SK-N-SH treated with all-trans-retinoic acid at 6 μM for 48 hours (cell line): ENCODE measurements at regions not wholly inside any gene's neighbourhood (a gene's known extent, or its start where the extent isn't known, plus 50 kb on each side); places are given as distances from the start of the nearest gene placed in this dataset.

ENCODE experiments used
- ATAC-seq: fragments of 200-7000 bp; cut with Tn5 transposase; 3 replicates; pipeline ENCODE4 v1.9.1; 2020; ENCODE audit warnings: mild to moderate bottlenecking, moderate library complexity
- ARNTL ChIP-seq: fragments of 450-650 bp; formaldehyde crosslinking; IDR thresholded peaks from 2 replicates; pipeline ENCODE4 v1.5.0; 2020; ENCODE audit warnings: low read depth, mild to moderate bottlenecking, moderate library complexity, borderline replicate concordance
- BACH2 ChIP-seq: fragments of 250-450 bp; sonication (Bioruptor Pico); IDR thresholded peaks from 2 replicates; pipeline ENCODE4 v1.9.0; 2021; ENCODE audit warnings: mild to moderate bottlenecking, borderline replicate concordance
- CSDC2 ChIP-seq: fragments of 250-450 bp; sonication (Bioruptor Pico); IDR thresholded peaks from 2 replicates; pipeline ENCODE4 v1.5.0; 2020; ENCODE audit warnings: mild to moderate bottlenecking, moderate library complexity
- ESRRG ChIP-seq: fragments of 250-450 bp; sonication (Bioruptor Pico); IDR thresholded peaks from 2 replicates; pipeline ENCODE4 v1.6.1; 2021; ENCODE audit warnings: mild to moderate bottlenecking
- GLIS3 ChIP-seq: fragments of 250-450 bp; sonication (Bioruptor Pico); IDR thresholded peaks from 2 replicates; pipeline ENCODE4 v1.5.0; 2020; ENCODE audit warnings: mild to moderate bottlenecking, moderate library complexity
- ISL1 ChIP-seq: fragments of 250-450 bp; sonication (Bioruptor Pico); IDR thresholded peaks from 2 replicates; pipeline ENCODE4 v2.1.2; 2022; ENCODE audit warnings: mild to moderate bottlenecking, moderate library complexity
- OSR1 ChIP-seq: fragments of 250-450 bp; sonication (Bioruptor Pico); IDR thresholded peaks from 2 replicates; pipeline ENCODE4 v1.8.0; 2022; ENCODE audit warnings: moderate library complexity, mild to moderate bottlenecking, inconsistent platforms
- PPARA ChIP-seq: fragments of 250-450 bp; sonication (Bioruptor Pico); IDR thresholded peaks from 2 replicates; pipeline ENCODE4 v1.5.0; 2020; ENCODE audit warnings: mild to moderate bottlenecking, borderline replicate concordance
- RARB ChIP-seq: fragments of 250-450 bp; sonication (Bioruptor Pico); IDR thresholded peaks from 2 replicates; pipeline ENCODE4 v1.8.0; 2021; ENCODE audit warnings: mild to moderate bottlenecking, moderate library complexity
- TCF4 ChIP-seq: fragments of 250-450 bp; sonication (Bioruptor Pico); IDR thresholded peaks from 2 replicates; pipeline ENCODE4 v1.8.0; 2021; ENCODE audit warnings: mild to moderate bottlenecking, moderate library complexity, borderline replicate concordance
- ZC3H10 ChIP-seq: fragments of 250-450 bp; sonication (Bioruptor Pico); IDR thresholded peaks from 2 replicates; pipeline ENCODE4 v1.5.1; 2021; ENCODE audit warnings: mild to moderate bottlenecking, moderate library complexity
- ZFP3 ChIP-seq: fragments of 250-450 bp; sonication (Bioruptor Pico); IDR thresholded peaks from 2 replicates; pipeline ENCODE4 v1.5.0; 2020; ENCODE audit warnings: mild to moderate bottlenecking, moderate library complexity
- ZFP30 ChIP-seq: fragments of 450-650 bp; formaldehyde crosslinking; IDR thresholded peaks from 2 replicates; pipeline ENCODE4 v1.5.0; 2022; ENCODE audit warnings: mild to moderate bottlenecking, moderate library complexity
- ZNF565 ChIP-seq: fragments of 450-650 bp; formaldehyde crosslinking; conservative IDR thresholded peaks from 2 replicates; pipeline ENCODE4 v1.5.0; 2020; ENCODE audit warnings: low read depth, mild to moderate bottlenecking, moderate library complexity
- ZNF70 ChIP-seq: fragments of 450-650 bp; formaldehyde crosslinking; IDR thresholded peaks from 2 replicates; pipeline ENCODE4 v1.5.0; 2020; ENCODE audit warnings: mild to moderate bottlenecking, moderate library complexity
- ZNF8 ChIP-seq: fragments of 450-650 bp; formaldehyde crosslinking; IDR thresholded peaks from 2 replicates; pipeline ENCODE4 v1.5.0; 2020; ENCODE audit warnings: mild to moderate bottlenecking, moderate library complexity
- TF ChIP-seq, protein P1 (sequence below): fragments of 250-450 bp; sonication (Bioruptor Pico); IDR thresholded peaks from 2 replicates; pipeline ENCODE4 v1.5.1; 2021; ENCODE audit warnings: mild to moderate bottlenecking, moderate library complexity
- TF ChIP-seq, protein P2 (sequence below): fragments of 250-450 bp; sonication (Bioruptor Pico); IDR thresholded peaks from 2 replicates; pipeline ENCODE4 v1.8.0; 2021; ENCODE audit warnings: low read depth, mild to moderate bottlenecking, moderate library complexity, borderline replicate concordance
- TF ChIP-seq, protein P3 (sequence below): fragments of 250-450 bp; sonication (Bioruptor Pico); IDR thresholded peaks from 2 replicates; pipeline ENCODE4 v1.5.0; 2020; ENCODE audit warnings: mild to moderate bottlenecking, moderate library complexity
- TF ChIP-seq, protein P4 (sequence below): fragments of 250-450 bp; sonication (Bioruptor Pico); IDR thresholded peaks from 2 replicates; pipeline ENCODE4 v1.8.0; 2020; ENCODE audit warnings: mild to moderate bottlenecking, moderate library complexity, borderline replicate concordance
- TF ChIP-seq, protein P5 (sequence below): fragments of 250-450 bp; sonication (Bioruptor Pico); IDR thresholded peaks from 2 replicates; pipeline ENCODE4 v1.5.1; 2020; ENCODE audit warnings: low read depth, mild to moderate bottlenecking, moderate library complexity

DNA sequence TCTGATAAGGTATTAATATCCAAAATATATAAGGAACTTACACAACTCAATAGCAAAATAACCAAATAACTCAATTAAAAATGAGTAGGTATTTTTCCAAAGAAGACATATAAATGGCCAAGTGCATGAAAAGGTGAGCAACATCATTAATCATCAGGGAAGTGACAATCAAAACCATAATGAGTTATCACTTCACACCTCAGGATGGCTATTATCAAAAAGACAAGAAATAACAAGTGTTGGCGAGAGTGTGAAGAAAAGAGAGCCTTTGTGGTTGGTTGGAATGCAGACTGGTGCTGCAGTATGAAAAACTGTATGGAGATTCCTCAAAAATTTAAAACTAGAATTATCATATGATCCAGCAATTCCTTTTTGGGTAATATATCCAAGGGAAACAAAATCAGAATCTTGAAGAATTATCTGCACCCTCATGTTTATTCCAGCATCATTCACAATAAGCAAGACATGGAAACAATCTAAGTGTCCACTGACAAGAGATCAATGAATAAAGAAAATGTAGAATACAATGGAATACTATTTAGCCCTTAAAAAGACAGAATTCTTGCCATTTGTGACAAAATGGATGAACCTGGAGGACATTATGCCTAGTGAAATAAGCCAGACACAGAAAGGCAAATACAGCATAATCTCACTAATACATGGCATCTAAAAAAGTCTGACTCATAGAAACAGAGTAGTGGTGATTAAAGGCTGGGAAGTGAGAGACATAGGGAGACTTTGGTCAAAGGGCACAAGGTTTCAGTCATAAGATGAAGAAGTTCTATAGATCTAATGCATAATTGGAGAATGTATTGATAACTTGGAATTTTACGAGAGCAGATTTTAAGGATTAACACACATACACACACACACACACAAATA is 175.6 kb downstream of the FOXA2 start:
- no peak for ATAC-seq
- TF ChIP-seq ZFP3 (CRISPR knock-in tag): no peak
- no peak for TF ChIP-seq OSR1 (CRISPR knock-in tag)
- no peak for TF ChIP-seq CSDC2 (CRISPR knock-in tag)
- TF ChIP-seq ISL1 (CRISPR knock-in tag): no peak
- TF ChIP-seq, protein P1, sequence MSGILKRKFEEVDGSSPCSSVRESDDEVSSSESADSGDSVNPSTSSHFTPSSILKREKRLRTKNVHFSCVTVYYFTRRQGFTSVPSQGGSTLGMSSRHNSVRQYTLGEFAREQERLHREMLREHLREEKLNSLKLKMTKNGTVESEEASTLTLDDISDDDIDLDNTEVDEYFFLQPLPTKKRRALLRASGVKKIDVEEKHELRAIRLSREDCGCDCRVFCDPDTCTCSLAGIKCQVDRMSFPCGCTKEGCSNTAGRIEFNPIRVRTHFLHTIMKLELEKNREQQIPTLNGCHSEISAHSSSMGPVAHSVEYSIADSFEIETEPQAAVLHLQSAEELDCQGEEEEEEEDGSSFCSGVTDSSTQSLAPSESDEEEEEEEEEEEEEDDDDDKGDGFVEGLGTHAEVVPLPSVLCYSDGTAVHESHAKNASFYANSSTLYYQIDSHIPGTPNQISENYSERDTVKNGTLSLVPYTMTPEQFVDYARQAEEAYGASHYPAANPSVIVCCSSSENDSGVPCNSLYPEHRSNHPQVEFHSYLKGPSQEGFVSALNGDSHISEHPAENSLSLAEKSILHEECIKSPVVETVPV (CRISPR knock-in tag): no peak
- TF ChIP-seq, protein P2, sequence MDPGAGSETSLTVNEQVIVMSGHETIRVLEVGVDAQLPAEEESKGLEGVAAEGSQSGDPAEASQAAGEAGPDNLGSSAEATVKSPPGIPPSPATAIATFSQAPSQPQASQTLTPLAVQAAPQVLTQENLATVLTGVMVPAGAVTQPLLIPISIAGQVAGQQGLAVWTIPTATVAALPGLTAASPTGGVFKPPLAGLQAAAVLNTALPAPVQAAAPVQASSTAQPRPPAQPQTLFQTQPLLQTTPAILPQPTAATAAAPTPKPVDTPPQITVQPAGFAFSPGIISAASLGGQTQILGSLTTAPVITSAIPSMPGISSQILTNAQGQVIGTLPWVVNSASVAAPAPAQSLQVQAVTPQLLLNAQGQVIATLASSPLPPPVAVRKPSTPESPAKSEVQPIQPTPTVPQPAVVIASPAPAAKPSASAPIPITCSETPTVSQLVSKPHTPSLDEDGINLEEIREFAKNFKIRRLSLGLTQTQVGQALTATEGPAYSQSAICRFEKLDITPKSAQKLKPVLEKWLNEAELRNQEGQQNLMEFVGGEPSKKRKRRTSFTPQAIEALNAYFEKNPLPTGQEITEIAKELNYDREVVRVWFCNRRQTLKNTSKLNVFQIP (CRISPR knock-in tag): no peak
- TF ChIP-seq, protein P3, sequence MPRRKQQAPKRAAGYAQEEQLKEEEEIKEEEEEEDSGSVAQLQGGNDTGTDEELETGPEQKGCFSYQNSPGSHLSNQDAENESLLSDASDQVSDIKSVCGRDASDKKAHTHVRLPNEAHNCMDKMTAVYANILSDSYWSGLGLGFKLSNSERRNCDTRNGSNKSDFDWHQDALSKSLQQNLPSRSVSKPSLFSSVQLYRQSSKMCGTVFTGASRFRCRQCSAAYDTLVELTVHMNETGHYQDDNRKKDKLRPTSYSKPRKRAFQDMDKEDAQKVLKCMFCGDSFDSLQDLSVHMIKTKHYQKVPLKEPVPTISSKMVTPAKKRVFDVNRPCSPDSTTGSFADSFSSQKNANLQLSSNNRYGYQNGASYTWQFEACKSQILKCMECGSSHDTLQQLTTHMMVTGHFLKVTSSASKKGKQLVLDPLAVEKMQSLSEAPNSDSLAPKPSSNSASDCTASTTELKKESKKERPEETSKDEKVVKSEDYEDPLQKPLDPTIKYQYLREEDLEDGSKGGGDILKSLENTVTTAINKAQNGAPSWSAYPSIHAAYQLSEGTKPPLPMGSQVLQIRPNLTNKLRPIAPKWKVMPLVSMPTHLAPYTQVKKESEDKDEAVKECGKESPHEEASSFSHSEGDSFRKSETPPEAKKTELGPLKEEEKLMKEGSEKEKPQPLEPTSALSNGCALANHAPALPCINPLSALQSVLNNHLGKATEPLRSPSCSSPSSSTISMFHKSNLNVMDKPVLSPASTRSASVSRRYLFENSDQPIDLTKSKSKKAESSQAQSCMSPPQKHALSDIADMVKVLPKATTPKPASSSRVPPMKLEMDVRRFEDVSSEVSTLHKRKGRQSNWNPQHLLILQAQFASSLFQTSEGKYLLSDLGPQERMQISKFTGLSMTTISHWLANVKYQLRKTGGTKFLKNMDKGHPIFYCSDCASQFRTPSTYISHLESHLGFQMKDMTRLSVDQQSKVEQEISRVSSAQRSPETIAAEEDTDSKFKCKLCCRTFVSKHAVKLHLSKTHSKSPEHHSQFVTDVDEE (CRISPR knock-in tag): no peak
- no peak for TF ChIP-seq ARNTL (CRISPR knock-in tag)
- TF ChIP-seq TCF4 (CRISPR knock-in tag): no peak

DNA sequence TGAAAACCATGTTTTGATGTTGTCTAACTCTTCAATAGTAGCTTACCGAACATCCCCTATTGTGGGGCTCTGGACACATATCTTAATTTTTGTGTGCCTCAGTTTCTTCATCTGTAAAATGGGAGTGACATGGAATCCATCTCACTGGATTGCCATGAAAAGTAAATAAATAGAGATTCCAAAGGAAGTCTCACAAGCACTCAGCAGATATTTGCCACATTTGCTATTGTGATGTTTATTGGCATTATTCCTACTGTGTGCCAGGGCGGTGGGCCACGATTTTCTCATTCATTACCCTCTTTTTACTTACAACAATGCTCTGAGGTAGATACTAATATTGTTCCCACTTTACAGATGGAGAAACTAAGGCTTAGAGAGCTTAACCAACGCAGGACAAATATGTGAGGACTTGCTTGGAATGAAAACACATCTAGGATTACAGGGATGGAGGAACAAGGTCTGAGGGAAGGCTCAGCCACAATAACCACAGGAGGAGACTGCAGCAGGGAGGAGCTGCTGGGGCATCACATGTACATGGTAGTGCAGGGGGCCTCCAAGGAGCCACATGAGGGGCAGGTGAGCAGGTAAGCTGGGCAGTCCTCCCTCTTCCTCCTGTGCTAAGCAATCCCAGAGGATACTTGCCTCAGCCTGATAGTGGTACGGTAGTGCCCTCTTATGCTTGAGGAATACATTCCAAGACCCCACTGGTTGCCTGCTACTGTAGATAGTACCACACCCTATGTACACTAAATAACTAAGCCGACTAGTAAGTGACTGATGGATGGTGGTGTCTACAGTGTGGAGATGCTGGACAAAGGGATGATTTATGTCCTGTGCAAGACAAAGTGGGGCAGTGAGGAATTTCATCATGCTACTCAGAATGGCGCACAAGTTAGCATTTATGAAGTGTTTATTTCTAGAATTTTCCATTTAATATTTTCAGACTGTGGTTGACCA is 176.9 kb downstream of the FOXA2 start:
- ATAC-seq: no peak
- TF ChIP-seq ZNF70 (CRISPR knock-in tag) (no peak), TCF4 (CRISPR knock-in tag) (no peak), PPARA (CRISPR knock-in tag) (no peak), ESRRG (CRISPR knock-in tag) (no peak), ZNF565 (CRISPR knock-in tag) (no peak), BACH2 (no peak), RARB (CRISPR knock-in tag) (no peak), ZFP30 (CRISPR knock-in tag) (no peak), ZFP3 (CRISPR knock-in tag) (no peak), ZC3H10 (CRISPR knock-in tag) (no peak), GLIS3 (no peak), ZNF8 (no peak), CSDC2 (CRISPR knock-in tag) (no peak)
- TF ChIP-seq, protein P4, sequence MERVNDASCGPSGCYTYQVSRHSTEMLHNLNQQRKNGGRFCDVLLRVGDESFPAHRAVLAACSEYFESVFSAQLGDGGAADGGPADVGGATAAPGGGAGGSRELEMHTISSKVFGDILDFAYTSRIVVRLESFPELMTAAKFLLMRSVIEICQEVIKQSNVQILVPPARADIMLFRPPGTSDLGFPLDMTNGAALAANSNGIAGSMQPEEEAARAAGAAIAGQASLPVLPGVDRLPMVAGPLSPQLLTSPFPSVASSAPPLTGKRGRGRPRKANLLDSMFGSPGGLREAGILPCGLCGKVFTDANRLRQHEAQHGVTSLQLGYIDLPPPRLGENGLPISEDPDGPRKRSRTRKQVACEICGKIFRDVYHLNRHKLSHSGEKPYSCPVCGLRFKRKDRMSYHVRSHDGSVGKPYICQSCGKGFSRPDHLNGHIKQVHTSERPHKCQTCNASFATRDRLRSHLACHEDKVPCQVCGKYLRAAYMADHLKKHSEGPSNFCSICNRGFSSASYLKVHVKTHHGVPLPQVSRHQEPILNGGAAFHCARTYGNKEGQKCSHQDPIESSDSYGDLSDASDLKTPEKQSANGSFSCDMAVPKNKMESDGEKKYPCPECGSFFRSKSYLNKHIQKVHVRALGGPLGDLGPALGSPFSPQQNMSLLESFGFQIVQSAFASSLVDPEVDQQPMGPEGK: no peak
- TF ChIP-seq, protein P5, sequence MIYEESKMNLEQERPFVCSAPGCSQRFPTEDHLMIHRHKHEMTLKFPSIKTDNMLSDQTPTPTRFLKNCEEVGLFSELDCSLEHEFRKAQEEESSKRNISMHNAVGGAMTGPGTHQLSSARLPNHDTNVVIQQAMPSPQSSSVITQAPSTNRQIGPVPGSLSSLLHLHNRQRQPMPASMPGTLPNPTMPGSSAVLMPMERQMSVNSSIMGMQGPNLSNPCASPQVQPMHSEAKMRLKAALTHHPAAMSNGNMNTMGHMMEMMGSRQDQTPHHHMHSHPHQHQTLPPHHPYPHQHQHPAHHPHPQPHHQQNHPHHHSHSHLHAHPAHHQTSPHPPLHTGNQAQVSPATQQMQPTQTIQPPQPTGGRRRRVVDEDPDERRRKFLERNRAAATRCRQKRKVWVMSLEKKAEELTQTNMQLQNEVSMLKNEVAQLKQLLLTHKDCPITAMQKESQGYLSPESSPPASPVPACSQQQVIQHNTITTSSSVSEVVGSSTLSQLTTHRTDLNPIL (CRISPR knock-in tag): no peak
- TF ChIP-seq, protein P3 (CRISPR knock-in tag): no peak
- TF ChIP-seq, protein P2 (CRISPR knock-in tag): no peak
- TF ChIP-seq, all 23 proteins: peak for 0
